GM12878 (cell line): ENCODE measurements at regions not wholly inside any gene's neighbourhood (a gene's known extent, or its start where the extent isn't known, plus 50 kb on each side); places are given as distances from the start of the nearest gene placed in this dataset.

Experiments
- ATF7 ChIP-seq: fragments of 450-650 bp; IDR thresholded peaks from 2 replicates; pipeline ENCODE4 v1.6.1; 2016; ENCODE audit warnings: low read depth, mild to moderate bottlenecking
- BHLHE40 ChIP-seq, 2 experiments: fragments of 450-650 bp in 1 of 2; IDR thresholded peaks; 2 replicates each; pipeline ENCODE4 v1.6.1; 2011 to 2017; ENCODE audit warnings: low read depth in 2 of 2, borderline replicate concordance in 1 of 2, improper control_type of control experiment in 1 of 2, low read length in 1 of 2, mild to moderate bottlenecking in 1 of 2
- CTCF ChIP-seq, 3 experiments: IDR thresholded peaks in 2 of 3; conservative IDR thresholded peaks in 1 of 3; 2 replicates each; pipeline ENCODE4 v1.5.1; 2011; ENCODE audit warnings: low read depth in 3 of 3, low read length in 3 of 3, mild to moderate bottlenecking in 3 of 3, control low read depth in 2 of 3, moderate library complexity in 2 of 3, inconsistent platforms in 1 of 3, mixed read lengths in 1 of 3; ENCODE audit not compliant: control insufficient read depth in 2 of 3, insufficient read depth in 1 of 3; ENCODE audit errors: extremely low read depth in 1 of 3
- ETV6 ChIP-seq, 2 experiments: fragments of 450-650 bp in 1 of 2; IDR thresholded peaks in 1 of 2; conservative IDR thresholded peaks in 1 of 2; 2 replicates each; pipeline ENCODE4 v1.6.1; 2014; ENCODE audit warnings: antibody characterized with exemption in 1 of 2, borderline replicate concordance in 1 of 2, low read depth in 1 of 2, mild to moderate bottlenecking in 1 of 2, moderate library complexity in 1 of 2
- FOXM1 ChIP-seq: IDR thresholded peaks from 2 replicates; pipeline ENCODE4 v1.6.1; 2012; ENCODE audit warnings: low read depth, mild to moderate bottlenecking, inconsistent platforms, low read length, moderate library complexity
- GABPA ChIP-seq: IDR thresholded peaks from 2 replicates; pipeline ENCODE4 v1.6.1; 2014; ENCODE audit warnings: antibody characterized with exemption, low read depth, mild to moderate bottlenecking, inconsistent platforms
- HCFC1 ChIP-seq: fragments of 150-350 bp; IDR thresholded peaks from 2 replicates; pipeline ENCODE4 v1.6.1; 2014; ENCODE audit warnings: low read length
- NR2F1 ChIP-seq: fragments of 450-650 bp; conservative IDR thresholded peaks from 2 replicates; pipeline ENCODE4 v1.6.1; 2017; ENCODE audit warnings: mild to moderate bottlenecking
- POLR2A ChIP-seq: IDR thresholded peaks from 2 replicates; pipeline ENCODE4 v1.6.1; 2011; ENCODE audit warnings: low read depth, mild to moderate bottlenecking, low read length
- SIN3A ChIP-seq: IDR thresholded peaks from 2 replicates; pipeline ENCODE4 v1.6.1; 2012; ENCODE audit warnings: low read depth, low read length, improper control_type of control experiment

GRCh38 chr3:68403741-68404140, 528.6 kb downstream of the TAFA4 start:
- TF ChIP-seq BHLHE40 (IDR thresholded peaks at IDR 0.05; ENCODE audit: borderline replicate concordance in 1 of 2, low read depth in 2 of 2, low read length in 1 of 2) (no peak), ETV6 (conservative IDR thresholded peaks at IDR 0.05 in 1 of 2, IDR thresholded peaks at IDR 0.05 in 1 of 2; ENCODE audit: borderline replicate concordance in 1 of 2, low read depth in 1 of 2) (no peak), HCFC1 (no peak), NR2F1 (no peak), ATF7 (no peak), CTCF (IDR thresholded peaks at IDR 0.05 in 2 of 3, conservative IDR thresholded peaks at IDR 0.05 in 1 of 3; ENCODE audit: control insufficient read depth in 2 of 3, extremely low read depth in 1 of 3, insufficient read depth in 1 of 3, low read depth in 3 of 3, low read length in 3 of 3) (no peak), POLR2A (no peak), FOXM1 (no peak), GABPA (no peak), SIN3A (no peak)
